HG03139 (cell line): ENCODE measurements at regions not wholly inside any gene's neighbourhood (a gene's known extent, or its start where the extent isn't known, plus 50 kb on each side); places are given as distances from the start of the nearest gene placed in this dataset.

Experiments used
- ATAC-seq: cut with Tn5 transposase; IDR thresholded peaks from one replicate; pipeline ENCODE4 v1.9.1; 2021; ENCODE audit not compliant: unreplicated experiment

DNA sequence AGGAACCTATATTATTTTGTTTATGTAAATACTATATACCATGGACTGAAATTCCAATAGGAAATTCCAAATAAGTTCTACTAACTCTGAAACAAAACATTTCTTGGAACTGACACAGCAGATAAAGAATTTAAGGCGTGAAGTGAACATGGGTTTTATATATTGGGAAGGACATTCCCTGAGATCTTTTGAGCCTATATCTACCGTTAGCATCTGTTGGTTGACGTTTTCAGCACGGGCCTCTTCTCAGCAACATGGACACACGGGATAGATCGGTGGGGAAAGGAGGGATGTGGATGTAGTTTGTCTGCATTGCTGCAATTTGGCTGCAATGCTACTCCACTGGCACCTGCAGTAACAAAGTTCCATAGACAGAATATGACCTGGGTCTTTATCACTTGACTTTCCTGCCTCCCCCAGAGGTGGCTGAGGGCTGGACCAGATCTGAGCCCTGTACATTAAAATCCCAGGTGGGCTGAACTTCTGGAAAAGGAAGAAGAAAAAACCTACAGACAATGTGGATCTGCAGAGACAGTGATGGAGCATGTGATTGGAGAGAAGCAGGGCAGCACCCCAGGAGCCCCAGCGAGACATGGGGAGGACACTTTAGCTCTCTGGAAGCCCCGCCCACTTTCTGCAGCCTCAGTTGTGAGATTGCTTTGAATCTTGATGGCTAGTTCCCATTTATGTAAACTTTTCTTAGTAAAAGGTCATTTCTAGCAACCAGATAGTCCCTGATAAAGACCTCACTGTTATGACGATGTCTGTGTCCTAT lies 91.2 kb upstream of the CPEB4 start:
- no peak for ATAC-seq

DNA sequence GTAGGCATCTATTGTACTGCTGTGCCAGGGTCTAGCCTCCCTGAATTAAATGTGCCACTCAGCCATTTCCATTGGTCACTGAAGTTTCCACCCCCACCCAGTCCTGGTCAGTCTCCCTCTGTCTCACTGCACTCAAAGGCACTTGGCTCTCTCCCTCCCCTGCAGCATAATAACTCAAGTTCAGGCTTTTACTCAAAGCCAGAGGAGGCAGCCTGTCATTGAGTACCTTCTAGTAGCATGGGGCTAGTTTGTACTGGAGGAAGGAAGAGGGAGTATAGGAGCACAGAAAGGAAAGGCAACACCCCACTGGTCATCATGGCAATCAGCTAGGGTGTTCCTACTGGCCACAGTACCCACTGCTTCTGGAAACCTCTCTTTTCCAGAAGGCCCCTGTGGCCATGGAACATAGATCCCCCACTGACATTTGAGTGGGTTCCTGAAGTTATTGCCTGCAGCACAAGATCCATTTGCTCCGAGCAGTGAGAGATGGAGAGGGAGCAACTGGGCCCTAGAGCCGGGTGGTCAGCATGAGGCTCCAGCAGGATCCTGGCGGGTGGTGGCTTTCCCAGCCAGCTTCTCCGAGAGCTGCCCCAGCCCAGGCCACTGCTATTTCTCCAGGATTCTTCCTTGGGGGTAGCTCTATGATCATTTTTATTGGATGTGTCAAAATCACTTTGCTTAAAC lies 89.9 kb upstream of the CPEB4 start:
- ATAC-seq, result no peak

DNA sequence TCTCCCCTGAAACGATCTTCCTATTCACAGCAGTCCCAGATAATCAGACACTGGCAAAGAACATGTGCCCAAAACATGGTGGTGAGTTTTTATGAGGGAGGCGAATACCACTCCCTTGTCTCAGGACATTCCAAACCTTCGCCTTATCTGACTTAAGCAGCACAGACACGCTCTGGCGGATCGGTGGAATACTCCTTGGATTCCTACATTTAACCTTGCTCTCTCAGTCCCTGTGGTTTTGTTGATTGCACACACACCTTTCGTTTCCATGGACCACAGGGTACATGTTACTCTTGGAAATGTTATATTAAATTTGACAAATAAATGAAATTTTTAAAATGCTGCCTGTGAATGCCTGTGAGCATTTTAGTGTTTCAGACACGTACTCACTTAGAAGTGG lies 87.8 kb upstream of the CPEB4 start:
- ATAC-seq, result no peak

DNA sequence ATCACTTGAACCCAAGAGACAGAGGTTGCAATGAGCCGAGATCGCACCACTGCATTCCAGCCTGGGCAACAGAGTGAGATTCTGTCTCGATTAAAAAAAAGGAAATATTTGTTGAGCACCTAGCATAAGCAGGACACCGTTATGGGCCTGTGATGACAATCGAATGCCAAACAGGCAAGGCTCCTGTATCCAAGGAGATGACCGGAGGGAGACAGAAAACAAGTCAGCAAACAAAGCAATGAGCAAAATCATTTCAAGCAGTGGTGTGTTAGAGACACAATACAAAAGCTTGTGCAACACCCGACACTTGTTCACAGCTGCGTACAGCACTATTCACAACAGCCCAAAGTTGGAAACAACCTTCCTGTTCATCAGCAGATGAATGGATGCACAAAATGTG lies 87.1 kb upstream of the CPEB4 start:
- no peak for ATAC-seq

DNA sequence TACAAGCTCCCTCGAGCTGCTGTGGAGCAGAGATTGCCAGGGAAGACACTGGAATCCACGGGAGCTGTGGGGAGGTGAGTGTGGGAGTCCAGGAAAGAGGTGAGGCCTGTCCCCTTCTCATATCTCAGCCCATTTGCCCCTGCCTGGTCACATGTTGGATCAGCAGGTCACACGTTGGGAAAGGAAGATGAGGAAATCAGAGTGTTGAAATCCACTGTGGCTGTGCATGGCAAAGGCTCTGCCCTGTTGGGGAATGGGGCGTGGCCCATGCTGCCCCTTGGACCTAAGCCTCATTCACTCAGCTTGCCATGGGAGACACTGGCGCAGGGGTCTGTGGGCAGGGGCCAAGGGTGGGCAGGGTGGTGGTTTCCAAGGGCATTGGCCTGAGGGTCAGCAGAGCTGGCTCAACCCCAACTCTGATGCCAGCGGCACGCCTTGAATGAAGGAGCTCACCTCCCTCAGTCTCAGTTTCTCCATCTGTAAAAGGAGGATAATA lies 85.4 kb upstream of the CPEB4 start:
- ATAC-seq, result no peak

DNA sequence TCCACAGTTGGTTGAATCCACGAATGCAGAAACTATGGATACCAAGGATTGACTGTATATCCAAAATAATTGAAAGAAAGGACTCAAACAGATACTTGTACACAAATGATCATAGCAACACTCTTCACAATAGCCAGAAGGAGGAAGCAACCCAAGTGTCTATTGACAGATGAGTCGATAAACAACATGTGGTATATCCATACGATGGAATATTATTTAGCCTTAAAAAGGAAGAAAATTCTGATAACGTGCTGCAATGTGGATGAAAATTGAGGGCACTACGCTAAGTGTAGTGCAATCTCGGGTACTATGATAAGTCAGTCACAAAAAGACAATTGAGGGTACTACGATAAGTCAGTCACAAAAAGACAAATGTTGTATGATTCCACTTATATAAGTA lies 83.6 kb upstream of the CPEB4 start:
- ATAC-seq, result no peak

DNA sequence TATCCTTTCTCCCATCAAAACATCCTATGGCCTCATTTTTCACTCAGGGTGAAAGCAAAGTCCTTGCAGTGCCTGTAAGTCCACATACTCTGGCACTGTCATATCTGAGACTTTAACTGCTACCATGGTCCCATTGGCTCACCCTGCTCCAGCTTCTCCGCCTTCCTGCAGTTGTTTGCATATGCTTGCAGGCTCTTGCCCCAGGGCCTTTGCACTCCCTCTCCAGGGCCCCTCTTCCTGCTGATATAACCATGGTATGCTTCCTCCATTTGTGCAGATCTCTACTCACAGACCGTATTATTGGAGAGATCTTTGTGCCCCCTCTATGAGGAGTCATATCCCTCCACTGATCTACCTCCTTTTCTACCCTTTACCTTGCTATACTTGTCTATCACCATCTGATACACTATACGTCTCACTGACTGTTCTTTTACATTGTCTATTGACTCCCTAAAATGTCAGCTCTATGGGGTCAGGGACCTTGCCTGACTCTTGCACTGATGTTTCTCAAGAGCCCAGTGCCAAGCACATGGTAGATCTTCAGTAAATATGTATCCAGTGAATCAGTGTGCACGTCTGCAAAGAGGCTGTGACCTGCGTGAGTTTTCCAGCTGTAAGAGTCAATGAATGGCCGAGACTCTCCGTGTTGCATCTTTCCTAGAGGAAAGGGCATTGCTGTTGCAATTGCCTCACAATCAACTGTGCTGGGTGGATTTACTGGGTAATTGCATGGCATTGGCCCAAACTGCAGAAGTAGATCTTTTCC lies 81.7 kb upstream of the CPEB4 start:
- ATAC-seq, result no peak

DNA sequence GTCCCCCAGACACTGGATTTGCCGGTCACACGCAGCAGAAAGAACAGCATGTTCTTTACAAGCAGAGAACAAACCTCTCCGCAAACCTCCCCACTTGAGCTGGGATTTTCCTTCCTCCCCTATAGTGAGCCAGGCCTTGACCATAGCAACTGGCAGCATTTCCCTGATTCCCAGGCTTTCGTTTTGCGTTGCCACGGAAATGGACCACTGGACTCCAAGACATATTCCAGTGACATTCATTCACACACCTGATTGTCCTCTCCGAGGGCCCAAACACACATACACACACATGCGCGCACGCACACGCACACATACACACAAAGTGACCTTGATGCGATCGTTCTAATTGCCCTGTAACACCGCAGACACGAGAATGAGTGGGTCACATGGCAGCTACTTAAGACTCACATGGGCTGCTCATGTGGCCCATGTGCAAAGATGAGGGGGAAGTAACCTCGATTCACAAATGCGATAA lies 80.9 kb upstream of the CPEB4 start:
- ATAC-seq, result no peak

DNA sequence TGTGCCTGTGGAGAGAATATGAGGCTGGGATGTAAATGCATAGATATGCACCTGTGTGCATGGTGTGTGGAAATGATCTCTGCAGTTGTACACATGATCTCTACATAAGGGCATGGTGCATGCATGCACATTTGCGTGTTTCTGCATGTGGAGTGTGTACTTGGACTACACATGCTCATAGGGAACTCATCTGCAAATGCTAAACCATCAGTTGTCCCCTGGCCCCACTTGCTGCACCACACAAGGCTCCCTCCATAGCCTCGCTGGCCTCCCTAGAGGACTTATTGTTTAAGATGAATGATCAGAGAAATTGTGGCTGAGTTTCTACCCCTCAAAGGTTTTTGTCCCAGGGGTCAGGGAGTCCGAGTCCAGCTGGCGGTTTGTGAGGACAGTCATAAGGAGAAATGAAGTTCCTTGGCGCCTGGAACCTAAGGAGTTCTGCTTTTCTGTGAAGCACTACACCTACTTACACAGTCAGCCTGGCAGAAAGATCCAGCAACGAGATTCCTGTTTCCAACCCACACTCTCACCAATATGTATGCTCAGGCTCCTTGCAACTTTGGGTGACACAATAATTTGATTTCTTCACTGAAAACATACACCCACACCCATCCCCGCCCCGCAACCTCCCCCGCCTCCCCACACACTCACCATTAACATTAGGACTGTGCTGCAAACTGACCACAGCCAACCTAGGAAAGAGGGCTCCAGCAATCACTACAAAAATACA lies 79.9 kb upstream of the CPEB4 start:
- no peak for ATAC-seq

DNA sequence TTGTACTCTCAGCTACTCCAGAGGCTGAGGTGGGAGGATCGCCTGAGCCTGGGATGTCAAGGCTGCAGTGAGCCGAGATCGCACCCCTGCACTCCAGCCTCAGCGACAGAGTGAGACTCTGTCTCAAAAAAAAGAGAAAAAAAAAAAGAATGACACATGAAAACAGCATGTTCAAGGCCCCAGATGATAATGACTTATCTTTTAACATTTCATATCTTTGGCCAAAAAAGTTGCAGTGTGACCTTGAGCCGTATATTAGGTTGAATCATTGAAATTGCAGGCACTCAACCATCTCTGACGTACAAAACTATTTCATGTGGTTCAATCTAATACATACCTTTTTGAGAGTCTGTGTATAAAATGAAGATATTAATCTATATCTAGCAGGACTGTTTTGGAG lies 79.1 kb upstream of the CPEB4 start:
- no peak for ATAC-seq

DNA sequence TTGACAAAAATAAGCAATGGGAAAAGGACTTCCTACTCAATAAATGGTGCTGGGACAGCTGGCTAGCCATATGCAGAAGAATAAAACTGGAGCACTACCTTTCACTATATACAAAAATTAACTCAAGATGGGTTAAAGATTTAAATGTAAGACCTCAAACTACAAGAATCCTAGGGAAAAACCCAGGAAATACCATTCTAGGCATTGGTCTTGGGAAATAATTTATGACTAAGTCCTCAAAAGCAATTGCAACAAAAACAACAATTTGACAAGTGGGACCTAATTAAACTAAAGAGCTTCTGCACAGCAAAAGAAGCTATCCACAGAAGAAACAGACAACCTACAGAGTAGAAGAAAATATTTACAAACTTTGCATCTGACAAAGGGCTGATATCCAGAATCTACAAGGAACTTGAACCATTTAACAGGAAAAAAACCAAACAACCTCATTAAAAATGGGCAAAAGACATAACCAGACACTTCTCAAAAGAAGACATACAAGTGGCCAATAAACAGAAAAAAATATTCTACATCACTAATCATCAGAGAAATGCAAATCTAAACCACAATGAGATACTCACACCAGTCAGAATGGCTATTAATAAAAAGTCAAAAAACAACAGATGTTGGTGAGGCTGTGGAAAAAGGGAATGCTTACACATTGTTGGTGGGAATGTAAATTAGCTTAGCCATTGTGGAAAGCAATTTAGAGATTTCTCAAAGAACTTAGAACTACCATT lies 75.2 kb upstream of the CPEB4 start:
- no peak for ATAC-seq

DNA sequence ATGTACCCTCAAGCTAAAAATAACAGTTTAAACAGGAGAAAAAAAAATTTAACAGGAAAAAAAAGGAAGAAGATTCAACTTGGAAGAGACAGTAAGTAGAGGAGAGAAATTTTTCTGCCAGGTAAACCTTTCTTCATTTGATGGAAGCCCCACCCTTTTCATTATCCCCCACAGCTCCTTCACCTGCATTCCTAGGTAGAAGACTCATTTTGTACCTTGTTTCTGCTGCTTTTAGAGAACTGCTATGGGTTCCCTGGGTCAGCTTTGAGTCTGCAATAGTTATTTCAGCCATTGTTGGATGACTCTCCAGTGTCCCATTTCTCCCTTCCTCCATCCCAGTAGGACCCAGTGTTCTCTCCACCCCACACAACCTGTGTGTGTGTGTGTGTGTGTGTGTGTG lies 74.1 kb upstream of the CPEB4 start:
- ATAC-seq, result no peak

DNA sequence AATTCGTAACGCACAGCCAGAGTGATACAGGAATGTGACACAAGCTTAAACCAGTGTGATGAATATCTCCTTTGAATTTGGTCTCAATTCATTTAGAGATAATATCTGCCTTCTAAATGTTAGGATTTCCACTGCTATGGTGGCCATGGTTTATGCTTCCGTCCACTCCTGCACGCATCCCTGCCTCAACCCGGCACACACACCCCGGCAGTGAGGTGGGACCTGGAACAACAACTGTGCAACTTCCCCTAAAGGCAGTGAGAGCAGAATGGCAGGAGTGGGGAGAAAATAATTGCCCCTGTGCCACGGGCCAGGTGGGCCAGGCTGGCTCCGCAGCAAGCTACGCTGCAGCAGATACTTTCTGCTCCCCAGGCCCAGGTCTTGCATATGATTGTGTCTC lies 72.6 kb upstream of the CPEB4 start:
- ATAC-seq, result no peak

DNA sequence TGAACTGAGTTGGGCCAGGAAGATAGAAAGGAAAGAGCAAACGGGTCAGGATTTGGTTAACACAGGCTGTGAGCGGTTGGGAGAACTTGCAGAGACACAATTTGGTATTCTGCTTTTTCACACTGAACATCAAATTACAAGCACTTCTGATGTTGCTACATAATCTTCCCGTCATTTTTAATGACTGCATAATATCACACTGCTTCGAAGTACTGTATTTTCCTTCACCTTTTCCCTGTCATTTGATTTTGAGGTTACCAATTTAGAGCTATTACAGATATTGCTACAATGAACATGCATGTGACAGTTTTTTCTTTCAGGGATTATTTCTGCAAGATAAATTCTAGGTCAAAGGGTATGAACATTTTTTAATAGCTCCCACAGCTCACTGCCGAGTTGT lies 71.4 kb upstream of the CPEB4 start:
- ATAC-seq, result no peak

DNA sequence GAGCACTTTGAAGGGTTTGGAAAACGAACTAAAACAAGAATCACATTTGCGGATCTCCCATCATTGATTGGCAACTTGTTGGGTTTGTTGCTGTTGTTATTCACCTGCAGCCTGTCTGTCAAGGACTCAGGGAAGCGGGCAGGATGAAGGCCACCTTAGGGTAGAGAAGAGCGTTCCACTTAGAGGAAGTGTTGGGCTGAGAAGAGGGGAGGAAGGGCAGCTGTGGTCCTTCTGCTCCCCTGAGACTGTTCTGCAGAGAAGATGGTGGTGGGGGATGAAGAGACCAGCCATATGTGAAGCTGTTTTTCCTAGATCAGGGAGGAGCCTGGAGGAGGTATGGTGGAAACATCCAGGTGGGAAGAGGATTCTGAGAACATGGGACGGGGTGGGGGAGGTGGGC lies 70.6 kb upstream of the CPEB4 start:
- ATAC-seq, result no peak

DNA sequence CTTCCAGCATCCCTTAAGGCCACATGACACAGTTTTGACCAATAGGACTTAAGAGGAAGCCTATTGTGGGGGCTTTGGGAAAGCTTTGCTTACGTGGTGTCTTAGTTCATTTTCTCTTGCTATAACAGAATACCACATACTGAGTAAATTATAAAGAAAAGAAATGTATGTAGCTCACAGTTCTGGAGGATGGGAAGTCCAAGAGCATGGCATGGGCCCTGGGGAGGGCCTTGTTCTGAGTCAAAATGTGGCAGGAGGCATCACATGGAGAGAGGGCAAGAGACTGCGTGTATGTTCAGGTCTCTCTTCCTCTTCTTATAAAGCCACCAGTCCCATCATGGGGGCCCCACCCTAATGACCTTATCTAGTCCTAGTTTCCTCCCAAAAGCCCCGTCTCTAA lies 68.6 kb upstream of the CPEB4 start:
- no peak for ATAC-seq

DNA sequence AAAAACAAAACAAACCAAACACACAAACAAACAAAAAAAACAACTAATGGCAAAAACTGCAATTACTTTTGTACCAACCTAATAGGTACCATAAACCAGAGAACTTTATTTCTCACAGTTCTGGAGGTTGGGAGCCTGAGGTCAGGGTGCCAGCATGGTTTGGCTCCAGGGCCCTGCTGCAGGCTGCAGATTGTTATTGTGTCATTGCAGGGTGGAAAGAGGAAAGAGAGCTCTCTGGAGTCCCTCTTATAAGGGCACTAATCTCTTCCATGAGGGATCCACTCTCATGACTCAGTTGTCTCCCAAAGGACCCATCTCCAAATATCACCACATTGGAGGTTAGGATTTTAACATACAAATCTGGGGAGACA lies 64.9 kb upstream of the CPEB4 start:
- ATAC-seq, result no peak

DNA sequence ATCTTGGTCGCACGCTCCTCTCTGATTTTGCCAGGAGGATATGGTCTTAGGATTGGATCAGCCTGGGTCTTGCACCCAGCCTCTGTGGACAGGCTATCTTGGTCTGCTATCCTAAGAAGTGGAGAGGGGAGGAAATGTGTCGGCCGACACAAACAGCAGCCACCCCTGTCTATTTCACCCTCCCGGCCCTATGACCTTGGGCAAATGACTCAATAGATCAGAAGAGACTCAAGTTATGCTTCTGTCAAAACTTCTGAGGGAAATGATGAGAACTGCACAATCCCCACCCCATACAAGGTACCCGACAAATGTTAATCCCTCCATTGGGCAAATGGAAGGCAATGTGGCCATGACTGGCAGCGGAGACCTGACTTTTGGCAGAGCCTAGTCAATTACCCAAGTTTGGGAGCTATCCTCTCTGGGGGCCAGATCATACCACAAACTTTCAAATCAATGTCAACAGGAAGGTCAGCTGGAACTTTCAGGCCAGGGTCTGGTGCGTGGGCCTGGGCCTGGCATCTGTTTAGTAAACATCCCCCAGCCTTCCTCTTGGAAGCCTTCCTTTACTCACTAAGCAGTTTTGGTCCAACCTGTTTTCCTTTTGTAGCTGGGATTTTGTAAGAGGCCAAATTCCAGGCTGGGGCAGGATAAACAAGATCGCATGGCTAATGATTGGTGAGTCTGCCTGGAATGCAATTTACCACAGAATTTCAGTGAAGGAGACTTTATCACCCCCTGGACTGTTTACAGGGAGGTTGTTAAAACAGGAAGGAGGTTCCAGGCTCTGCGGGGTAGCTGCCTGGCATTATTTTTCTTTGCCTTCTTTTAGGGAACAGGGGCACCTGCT lies 64.2 kb upstream of the CPEB4 start:
- no peak for ATAC-seq

DNA sequence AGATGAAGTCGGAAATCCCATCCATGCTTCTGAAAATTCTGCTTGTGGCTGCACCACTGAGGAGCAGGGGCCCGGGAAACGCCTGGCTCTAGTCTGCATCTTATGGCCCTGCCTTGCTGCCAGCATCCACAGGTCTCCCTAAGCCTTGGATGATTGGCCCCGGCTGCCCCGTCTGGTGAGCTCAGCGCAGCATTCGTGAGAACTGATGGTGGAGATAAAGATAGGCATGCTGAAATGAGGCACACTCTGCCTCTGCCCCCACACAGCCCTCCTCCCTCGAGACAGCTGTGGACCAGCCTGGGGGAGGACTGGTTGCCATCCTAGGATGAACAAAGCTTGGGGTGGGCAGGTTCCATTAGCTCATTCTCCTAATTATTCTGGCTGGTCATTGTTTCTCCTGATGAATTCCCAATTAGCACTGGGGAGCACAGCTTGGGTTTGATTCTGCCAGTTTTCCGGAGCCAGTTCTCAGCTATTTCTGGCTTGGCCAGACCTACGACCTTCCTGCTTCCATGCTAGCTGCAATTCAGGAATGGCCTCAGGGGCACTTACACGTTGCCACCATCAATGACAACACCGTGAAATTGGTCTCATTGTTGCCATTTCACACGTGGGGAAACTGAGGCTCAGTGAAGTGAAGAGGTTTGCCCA lies 62.8 kb upstream of the CPEB4 start:
- ATAC-seq, result no peak
